ENCODE measurements at regions not wholly inside any gene's neighbourhood (a gene's known extent, or its start where the extent isn't known, plus 50 kb on each side); places are given as distances from the start of the nearest gene placed in this dataset.

DNA sequence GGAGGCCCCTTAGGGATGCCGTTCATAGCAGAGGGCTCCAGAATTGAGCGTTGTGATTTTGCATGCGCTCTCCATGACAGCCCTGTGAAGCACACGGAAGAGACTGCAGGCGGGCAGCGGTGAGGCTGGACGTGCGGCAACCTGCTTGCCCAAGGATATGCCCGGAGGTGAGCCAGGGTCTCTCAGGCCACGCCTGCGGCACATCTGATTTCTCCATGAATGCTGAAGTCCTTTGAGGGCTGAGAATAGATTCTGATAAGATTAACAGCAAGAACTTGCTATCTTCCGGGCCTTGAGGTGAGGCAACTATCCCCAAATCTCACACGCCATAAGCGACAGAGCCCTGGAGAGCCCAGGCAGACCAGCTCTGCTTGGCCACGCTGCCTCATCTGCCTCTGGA lies 55.6 kb upstream of the LAMA1 start:
- H3K27ac ChIP-seq (ENCODE audit: low read depth, low read length, poor library complexity, severe bottlenecking), result no peak overlapping the region
- no peak overlapping the region for H3K4me3 ChIP-seq (ENCODE audit: low read depth, low read length, poor library complexity, severe bottlenecking)
- no peak for TF ChIP-seq EZH2phosphoT487 (IDR thresholded peaks at IDR 0.05; ENCODE audit: borderline replicate concordance, low read depth, low read length)
- TF ChIP-seq, protein P1, sequence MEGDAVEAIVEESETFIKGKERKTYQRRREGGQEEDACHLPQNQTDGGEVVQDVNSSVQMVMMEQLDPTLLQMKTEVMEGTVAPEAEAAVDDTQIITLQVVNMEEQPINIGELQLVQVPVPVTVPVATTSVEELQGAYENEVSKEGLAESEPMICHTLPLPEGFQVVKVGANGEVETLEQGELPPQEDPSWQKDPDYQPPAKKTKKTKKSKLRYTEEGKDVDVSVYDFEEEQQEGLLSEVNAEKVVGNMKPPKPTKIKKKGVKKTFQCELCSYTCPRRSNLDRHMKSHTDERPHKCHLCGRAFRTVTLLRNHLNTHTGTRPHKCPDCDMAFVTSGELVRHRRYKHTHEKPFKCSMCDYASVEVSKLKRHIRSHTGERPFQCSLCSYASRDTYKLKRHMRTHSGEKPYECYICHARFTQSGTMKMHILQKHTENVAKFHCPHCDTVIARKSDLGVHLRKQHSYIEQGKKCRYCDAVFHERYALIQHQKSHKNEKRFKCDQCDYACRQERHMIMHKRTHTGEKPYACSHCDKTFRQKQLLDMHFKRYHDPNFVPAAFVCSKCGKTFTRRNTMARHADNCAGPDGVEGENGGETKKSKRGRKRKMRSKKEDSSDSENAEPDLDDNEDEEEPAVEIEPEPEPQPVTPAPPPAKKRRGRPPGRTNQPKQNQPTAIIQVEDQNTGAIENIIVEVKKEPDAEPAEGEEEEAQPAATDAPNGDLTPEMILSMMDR (conservative IDR thresholded peaks at IDR 0.05; ENCODE audit: low read length), result no peak
- DNase-seq (ENCODE audit: low spot score), result no peak
- ChIA-PET POLR2A (no interaction called here), CTCF (ENCODE audit: unreplicated experiment) (no interaction called here)
- no peaks in the 10 kb centered on the region for H3K4me1 ChIP-seq (ENCODE audit: insufficient read depth, low read length, poor library complexity, severe bottlenecking)
- no peaks in the 10 kb centered on the region for H3K9me3 ChIP-seq (ENCODE audit: low read length)
- no peaks in the 10 kb centered on the region for H3K9me2 ChIP-seq (ENCODE audit: insufficient read depth, low read length)
- no TSS peak for BruUV-seq (replicated peaks)
- H4K20me1 ChIP-seq (ENCODE audit: insufficient read depth, low read length), result no peaks in the 10 kb centered on the region
- no peak overlapping the region for H3K4me2 ChIP-seq (ENCODE audit: low read length)
- H2AFZ ChIP-seq (ENCODE audit: low read length), result no peak overlapping the region
- no peaks in the 10 kb centered on the region for H3K79me2 ChIP-seq (ENCODE audit: insufficient read depth, low read depth, low read length)
- H3K36me3 ChIP-seq (ENCODE audit: insufficient read depth, low read length), result no peaks in the 10 kb centered on the region
- intact Hi-C loops (cut with micrococcal nuclease; ENCODE audit: unreplicated experiment), result no loop called here

DNA sequence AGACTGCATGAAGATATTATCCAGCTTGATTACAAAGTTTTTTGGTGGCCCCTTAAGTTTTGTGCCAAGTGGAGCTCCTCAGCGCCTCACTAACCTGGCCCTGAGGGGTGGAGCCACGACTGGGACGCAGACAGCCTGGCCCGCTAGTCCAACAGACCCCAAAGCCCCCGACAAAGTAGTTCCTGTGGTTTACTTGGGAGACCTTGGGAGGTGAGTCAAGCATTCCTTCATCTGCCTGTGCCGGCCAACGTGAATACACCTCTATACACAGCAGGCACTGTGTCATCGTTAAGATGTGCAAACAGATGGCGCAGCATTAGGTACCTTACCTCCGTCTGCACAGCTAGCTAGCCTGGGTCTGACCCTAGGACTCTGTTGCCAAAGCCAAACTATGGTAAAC lies 55.0 kb upstream of the LAMA1 start:
- Histone ChIP-seq H4K20me1 (ENCODE audit: insufficient read depth, low read length) (no peaks in the 10 kb centered on the region), H3K9me2 (ENCODE audit: insufficient read depth, low read length) (no peaks in the 10 kb centered on the region), H3K4me2 (ENCODE audit: low read length) (no peak overlapping the region), H3K4me1 (ENCODE audit: insufficient read depth, low read length, poor library complexity, severe bottlenecking) (no peaks in the 10 kb centered on the region), H2AFZ (ENCODE audit: low read length) (no peak overlapping the region), H3K4me3 (ENCODE audit: low read depth, low read length, poor library complexity, severe bottlenecking) (no peak overlapping the region), H3K79me2 (ENCODE audit: insufficient read depth, low read depth, low read length) (no peaks in the 10 kb centered on the region), H3K9me3 (ENCODE audit: low read length) (no peaks in the 10 kb centered on the region), H3K36me3 (ENCODE audit: insufficient read depth, low read length) (no peaks in the 10 kb centered on the region), H3K27ac (ENCODE audit: low read depth, low read length, poor library complexity, severe bottlenecking) (no peak overlapping the region)
- CTCF ChIA-PET (ENCODE audit: unreplicated experiment), result no interaction called here
- POLR2A ChIA-PET, result interaction anchor here (0.6 kb wide), 1 partner anchor 19 kb away, joined by 3 read pairs; no protein-coding TSS in a partner anchor
- intact Hi-C loops (cut with micrococcal nuclease; ENCODE audit: unreplicated experiment), result no loop called here
- no TSS peak for BruUV-seq (replicated peaks)
- no peak for DNase-seq (ENCODE audit: low spot score)
- TF ChIP-seq, protein P1 (conservative IDR thresholded peaks at IDR 0.05; ENCODE audit: low read length), result no peak
- TF ChIP-seq EZH2phosphoT487 (IDR thresholded peaks at IDR 0.05; ENCODE audit: borderline replicate concordance, low read depth, low read length), result no peak

DNA sequence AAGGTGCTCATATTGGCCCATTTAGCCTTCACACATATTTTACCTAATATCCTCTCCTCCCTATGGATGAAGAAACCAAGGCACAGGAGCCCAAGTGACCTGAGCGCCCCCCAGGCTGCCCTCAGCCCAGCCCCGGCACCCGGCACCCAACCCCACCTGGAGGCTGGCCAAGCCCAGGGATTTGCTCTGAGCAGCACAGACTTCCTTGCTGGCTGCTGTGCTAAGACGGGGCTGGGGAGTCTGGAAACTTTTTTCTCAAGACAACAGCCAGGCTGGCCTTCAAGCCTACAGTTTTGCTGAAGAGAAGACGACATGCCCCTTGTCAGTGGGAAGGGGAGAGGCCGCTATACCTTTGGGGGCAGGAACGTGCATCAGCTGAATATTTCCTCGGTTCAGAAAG lies 52.7 kb upstream of the LAMA1 start:
- no peak overlapping the region for H3K4me2 ChIP-seq (ENCODE audit: low read length)
- H3K79me2 ChIP-seq (ENCODE audit: insufficient read depth, low read depth, low read length), result no peaks in the 10 kb centered on the region
- H3K9me3 ChIP-seq (ENCODE audit: low read length), result no peaks in the 10 kb centered on the region
- intact Hi-C loops (cut with micrococcal nuclease; ENCODE audit: unreplicated experiment), result no loop called here
- no peak overlapping the region for H3K4me3 ChIP-seq (ENCODE audit: low read depth, low read length, poor library complexity, severe bottlenecking)
- H3K9me2 ChIP-seq (ENCODE audit: insufficient read depth, low read length), result no peaks in the 10 kb centered on the region
- H2AFZ ChIP-seq (ENCODE audit: low read length), result no peak overlapping the region
- BruUV-seq (replicated peaks), result no TSS peak
- H3K27ac ChIP-seq (ENCODE audit: low read depth, low read length, poor library complexity, severe bottlenecking), result no peak overlapping the region
- CTCF ChIA-PET (ENCODE audit: unreplicated experiment), result no interaction called here
- POLR2A ChIA-PET, result no interaction called here
- H3K36me3 ChIP-seq (ENCODE audit: insufficient read depth, low read length), result no peaks in the 10 kb centered on the region
- no peaks in the 10 kb centered on the region for H4K20me1 ChIP-seq (ENCODE audit: insufficient read depth, low read length)
- no peak for DNase-seq (ENCODE audit: low spot score)
- no peaks in the 10 kb centered on the region for H3K4me1 ChIP-seq (ENCODE audit: insufficient read depth, low read length, poor library complexity, severe bottlenecking)
- TF ChIP-seq, protein P1 (conservative IDR thresholded peaks at IDR 0.05; ENCODE audit: low read length), result no peak
- TF ChIP-seq EZH2phosphoT487 (IDR thresholded peaks at IDR 0.05; ENCODE audit: borderline replicate concordance, low read depth, low read length), result no peak
